Keratinocyte (primary cell): ENCODE measurements at regions not wholly inside any gene's neighbourhood (a gene's known extent, or its start where the extent isn't known, plus 50 kb on each side); places are given as distances from the start of the nearest gene placed in this dataset.
A peak's percentile ranks its signal among the peaks of the same experiment; 100 is the strongest.

Experiments
- EZH2 ChIP-seq: IDR thresholded peaks from one replicate; pipeline ENCODE4 v1.6.1; 2012; ENCODE audit warnings: inconsistent platforms, mild to moderate bottlenecking, low read length, moderate library complexity
- TF ChIP-seq, protein P1 (sequence below), 3 experiments: IDR thresholded peaks in 1 of 3; conservative IDR thresholded peaks in 1 of 3; optimal IDR thresholded peaks in 1 of 3; 2 replicates in 2 of 3; 3 replicates in 1 of 3; pipeline versions ENCODE3 to v1.5.1; 2011; ENCODE audit warnings: low read length in 3 of 3, mild to moderate bottlenecking in 3 of 3, moderate library complexity in 2 of 3, control low read depth in 1 of 3, inconsistent platforms in 1 of 3; ENCODE audit not compliant: insufficient read depth in 2 of 3; ENCODE audit errors: extremely low read depth in 1 of 3

DNA sequence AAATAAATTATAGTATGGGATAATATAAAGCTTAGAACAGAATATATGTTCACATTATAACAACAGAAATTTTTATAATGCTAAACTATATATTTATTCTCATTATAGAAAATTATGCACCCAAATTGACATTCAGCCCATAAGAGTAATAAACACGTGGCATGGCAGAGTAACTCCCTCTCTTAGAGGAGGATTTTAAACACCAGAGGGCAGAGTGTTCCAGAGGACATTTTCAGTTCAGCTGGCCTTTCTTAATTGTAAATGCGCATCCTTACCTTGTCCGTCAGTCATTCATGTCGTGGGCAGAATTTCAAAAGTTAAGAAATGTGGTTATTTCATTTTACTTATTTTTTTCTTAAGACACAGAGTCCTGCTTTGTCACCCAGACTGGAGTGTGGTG is 147.1 kb downstream of the TANC2 start:
- TF ChIP-seq, protein P1, sequence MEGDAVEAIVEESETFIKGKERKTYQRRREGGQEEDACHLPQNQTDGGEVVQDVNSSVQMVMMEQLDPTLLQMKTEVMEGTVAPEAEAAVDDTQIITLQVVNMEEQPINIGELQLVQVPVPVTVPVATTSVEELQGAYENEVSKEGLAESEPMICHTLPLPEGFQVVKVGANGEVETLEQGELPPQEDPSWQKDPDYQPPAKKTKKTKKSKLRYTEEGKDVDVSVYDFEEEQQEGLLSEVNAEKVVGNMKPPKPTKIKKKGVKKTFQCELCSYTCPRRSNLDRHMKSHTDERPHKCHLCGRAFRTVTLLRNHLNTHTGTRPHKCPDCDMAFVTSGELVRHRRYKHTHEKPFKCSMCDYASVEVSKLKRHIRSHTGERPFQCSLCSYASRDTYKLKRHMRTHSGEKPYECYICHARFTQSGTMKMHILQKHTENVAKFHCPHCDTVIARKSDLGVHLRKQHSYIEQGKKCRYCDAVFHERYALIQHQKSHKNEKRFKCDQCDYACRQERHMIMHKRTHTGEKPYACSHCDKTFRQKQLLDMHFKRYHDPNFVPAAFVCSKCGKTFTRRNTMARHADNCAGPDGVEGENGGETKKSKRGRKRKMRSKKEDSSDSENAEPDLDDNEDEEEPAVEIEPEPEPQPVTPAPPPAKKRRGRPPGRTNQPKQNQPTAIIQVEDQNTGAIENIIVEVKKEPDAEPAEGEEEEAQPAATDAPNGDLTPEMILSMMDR (optimal IDR thresholded peaks at IDR 0.05 in 1 of 3, IDR thresholded peaks at IDR 0.05 in 1 of 3, conservative IDR thresholded peaks at IDR 0.05 in 1 of 3; ENCODE audit: extremely low read depth in 1 of 3, insufficient read depth in 2 of 3, low read length in 3 of 3) = peak in 1 of 3 experiments; percentile 10
- TF ChIP-seq EZH2 = no peak
